Stimulated activated naive CD4-positive, alpha-beta T cell treated with Interleukin-2 at 50 U/mL for 16 hours (primary cell): ENCODE measurements at regions not wholly inside any gene's neighbourhood (a gene's known extent, or its start where the extent isn't known, plus 50 kb on each side); places are given as distances from the start of the nearest gene placed in this dataset.

Experiments
- DNase-seq: peaks from one replicate; lab custom pipeline; 2025; lab: John Stamatoyannopoulos, UW

GRCh38 chr1:232477728-232478127 is 152.2 kb downstream of the SIPA1L2 start:
- no peak for DNase-seq

GRCh38 chr1:232476538-232476950 is 153.4 kb downstream of the SIPA1L2 start:
- DNase-seq = no peak

DNA sequence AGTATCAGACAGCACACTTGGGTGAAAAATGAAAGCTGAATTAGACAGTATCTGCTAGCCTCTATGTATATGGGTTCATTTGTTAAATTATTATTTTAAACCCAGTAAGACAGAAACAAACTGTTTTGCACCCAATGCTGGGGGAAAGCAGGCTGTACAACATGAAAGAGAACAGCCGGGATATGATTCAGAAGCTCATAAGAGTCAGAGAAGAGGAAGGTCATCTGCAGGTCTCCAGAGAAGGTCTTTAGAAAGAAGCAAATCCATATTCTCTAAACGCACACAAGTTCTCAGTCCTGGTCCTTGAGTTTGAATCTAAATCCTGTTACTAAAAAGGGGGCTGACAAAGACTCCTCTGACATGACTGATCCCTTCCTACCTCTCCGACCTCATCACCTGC is 155.1 kb downstream of the SIPA1L2 start:
- DNase-seq = no peak

DNA sequence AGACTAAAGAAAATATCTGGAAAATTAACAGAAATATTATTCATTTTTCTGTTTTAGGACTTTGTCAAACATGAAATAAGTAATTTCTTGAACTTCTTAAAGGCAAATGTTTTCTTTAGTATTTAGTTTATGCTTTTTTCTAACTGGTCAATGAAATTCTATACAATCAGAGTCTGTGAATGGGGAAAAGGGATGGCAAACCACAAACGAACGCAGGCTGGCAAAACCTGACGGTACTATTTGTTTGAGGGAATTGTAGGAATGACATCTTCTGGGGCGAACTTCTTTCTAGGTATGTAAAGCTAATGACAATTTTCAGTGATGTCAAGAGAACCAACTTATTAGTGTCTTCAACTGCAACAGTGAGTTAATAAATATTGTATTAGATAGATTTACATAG is 156.0 kb downstream of the SIPA1L2 start:
- DNase-seq = no peak

DNA sequence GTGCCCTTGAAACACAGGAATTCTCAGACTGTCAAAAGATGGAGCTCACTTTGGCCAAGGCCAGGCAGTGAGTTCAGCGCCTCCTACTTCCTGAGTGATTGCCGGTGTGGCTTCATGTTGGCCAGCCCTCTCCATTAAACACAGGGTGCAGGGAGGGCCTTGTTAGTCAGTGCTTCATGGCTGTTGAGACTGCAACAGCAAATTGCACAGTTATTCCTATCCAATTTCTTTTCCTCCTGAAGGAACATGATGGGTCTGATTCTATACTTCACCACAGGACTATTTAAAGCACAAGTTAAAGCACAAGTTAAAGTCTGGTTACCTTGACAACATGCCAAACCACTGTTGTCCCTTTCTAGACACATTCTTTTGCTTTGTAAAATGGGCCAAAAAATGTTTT is 156.6 kb downstream of the SIPA1L2 start:
- no peak for DNase-seq

DNA sequence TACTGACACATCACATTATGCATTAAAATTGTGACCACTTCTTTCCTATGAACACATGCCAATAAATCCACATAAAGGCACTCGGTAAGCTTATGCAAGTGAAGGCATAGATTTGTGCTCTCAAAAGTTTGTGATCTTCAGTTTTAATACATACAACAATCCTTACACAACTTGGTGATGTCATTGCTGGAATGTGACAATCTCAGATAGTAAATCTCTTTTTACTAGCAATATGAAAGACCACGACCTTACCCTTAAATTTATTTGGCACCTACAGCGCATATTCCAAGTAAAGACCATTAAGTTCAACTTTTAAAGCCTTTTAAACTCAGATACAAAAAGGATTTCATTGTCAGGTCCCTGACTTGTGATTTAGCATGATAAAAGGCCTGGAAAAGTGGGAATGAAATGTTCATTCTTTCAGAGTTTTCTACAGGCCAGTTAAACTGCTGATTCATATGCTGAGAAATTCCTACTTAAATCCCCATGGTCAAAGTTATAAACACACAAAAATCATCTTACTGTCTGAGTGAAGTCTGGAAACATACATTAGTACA is 157.4 kb downstream of the SIPA1L2 start:
- no peak for DNase-seq

DNA sequence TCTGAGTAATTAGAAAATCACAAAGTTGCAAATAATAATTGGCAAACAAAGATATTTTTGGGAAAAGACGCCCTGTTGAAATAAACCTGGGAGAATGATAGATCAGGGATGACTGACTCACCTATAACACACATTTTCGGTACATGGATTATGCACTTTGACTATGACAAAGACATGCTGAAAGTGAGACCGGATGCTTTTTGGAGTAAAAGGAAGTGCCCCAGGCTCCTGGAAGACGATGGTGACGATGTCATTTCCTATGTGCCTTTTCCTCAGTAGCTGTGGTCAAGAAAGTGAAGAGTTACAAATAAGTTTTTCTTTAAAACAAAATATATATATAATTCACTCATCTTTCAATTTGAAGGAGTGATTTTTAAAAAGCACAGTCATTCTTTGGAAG is 158.7 kb downstream of the SIPA1L2 start:
- no peak for DNase-seq

DNA sequence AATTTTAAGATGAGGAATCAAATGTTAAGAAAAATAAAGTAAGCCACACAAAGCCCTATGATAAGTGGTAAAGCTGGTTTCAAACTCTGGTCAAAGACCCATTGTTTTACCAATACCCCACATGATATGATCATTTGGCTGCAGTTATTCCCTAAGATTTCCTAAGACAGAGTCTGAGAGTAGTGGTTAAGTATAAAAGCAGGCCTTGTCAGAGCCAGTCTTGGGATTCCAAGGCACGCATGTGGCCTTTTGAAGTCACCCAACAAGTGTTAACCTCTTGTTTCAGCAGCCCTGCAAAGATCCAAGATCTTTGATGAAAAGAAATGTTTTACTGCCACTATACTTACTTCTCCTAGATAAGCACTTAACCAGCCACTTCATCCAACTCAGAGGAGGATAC is 159.2 kb downstream of the SIPA1L2 start:
- no peak for DNase-seq

- no peak for DNase-seq
Observed at GRCh38 chr1:232468249-232468648, 161.7 kb downstream of the SIPA1L2 start.

- no peak for DNase-seq
Observed at GRCh38 chr1:232467073-232467760, 162.7 kb downstream of the SIPA1L2 start.

GRCh38 chr1:232464325-232464724 is 165.6 kb downstream of the SIPA1L2 start:
- DNase-seq = no peak

- DNase-seq = no peak
Observed at GRCh38 chr1:232463225-232463624, 166.7 kb downstream of the SIPA1L2 start.

DNA sequence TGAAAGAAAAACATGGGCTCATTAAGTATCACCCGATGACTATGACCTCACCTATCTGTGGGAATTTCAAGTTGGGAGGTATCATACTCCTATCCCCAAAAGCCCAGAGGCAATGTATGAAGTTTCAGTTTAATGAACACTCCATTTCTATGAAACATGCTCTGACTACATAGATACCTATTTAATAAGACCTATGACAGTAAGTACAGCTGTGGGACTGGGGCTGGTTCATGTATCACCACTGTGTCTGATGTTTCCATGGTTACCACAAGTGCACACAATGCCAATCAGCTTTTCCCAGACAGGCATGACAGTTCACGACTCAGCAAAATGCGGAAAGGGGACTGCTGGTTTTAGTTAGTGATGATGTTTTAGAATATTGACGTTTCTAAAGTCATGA is 167.7 kb downstream of the SIPA1L2 start:
- no peak for DNase-seq

- no peak for DNase-seq
Observed at GRCh38 chr1:232459826-232460225, 170.1 kb downstream of the SIPA1L2 start.

DNA sequence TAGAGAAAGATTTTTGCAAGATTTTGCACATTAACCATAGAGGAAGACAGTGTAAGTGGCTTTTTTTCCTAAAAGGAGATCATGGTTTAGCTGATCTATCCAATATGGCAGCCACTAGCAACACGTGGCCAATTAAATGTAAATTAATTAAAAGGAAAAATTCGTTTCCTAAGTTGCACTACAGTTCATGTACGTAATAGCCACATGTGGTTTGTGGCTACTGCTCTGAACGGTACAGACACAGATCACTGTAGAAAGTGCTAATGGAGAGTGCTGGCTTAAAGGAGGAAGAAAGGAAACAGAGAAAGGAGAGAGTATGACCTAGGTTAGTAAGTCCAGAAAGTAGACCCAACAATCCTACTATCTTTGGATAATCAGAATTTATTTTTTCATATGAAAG is 170.8 kb downstream of the SIPA1L2 start:
- DNase-seq = no peak

GRCh38 chr1:232457595-232457994 is 172.3 kb downstream of the SIPA1L2 start:
- peak; percentile 11 for DNase-seq

DNA sequence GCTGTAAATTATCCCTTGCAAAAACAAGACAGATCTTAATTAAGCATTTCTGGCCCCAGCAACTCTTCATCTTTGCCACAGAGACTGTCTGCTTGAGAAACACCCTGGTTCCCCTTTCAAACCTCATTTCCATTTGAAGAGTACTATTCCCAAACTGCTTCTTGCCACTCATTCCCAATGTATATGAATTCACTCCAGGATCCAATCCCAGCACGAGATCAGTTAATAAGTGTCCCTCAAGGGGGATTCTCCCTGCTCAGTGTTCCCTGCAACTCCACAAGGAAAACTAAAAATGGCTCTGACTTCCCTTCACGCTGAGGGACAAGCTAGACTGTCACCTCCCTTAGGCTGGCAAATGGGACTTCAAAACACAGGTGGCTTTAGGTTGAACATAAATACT is 173.2 kb downstream of the SIPA1L2 start:
- DNase-seq = no peak

- DNase-seq = no peak
Observed at GRCh38 chr1:232454227-232454886, 175.6 kb downstream of the SIPA1L2 start.

- no peak for DNase-seq
Observed at GRCh38 chr1:232452736-232453440, 177.0 kb downstream of the SIPA1L2 start.

GRCh38 chr1:232452117-232452516 is 177.8 kb downstream of the SIPA1L2 start:
- no peak for DNase-seq

DNA sequence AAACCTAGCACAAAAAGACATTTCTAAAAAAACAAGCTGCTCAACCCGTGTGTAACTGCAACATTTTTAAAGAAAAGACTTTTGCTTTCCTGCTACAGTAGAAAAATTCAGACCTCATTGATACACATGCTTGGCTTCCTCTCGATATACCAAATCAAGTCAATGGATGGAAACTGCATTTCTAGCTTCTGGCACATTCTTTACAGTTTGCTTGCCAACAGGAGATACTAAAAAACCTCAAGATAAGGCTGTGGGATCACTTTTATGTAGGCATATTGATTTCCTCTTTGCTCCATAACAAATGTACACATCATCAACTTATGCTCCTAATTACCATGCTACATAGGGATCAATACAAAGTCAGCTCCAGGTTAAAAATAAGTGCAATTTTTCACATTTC is 178.4 kb downstream of the SIPA1L2 start:
- DNase-seq = no peak

DNA sequence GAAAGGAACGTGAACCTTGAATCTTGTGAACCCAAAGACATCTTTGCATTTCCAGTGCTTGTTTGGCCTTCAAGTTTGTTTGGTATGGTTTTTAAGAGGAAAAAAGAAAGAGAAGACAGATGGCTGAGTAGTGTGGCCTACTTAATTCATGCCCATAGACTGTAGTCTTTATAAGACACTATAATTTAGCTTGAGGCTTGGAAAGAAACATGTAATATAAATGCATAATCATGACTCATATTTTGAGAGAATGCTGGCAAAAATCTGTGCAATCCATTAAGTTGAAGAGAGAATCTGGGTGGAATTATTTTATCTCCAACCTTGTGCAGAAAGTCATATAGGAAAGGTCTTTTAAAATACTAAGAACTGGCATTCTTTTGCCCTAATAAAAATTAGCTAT is 179.3 kb downstream of the SIPA1L2 start:
- no peak for DNase-seq

GRCh38 chr1:232447125-232447524 is 182.8 kb downstream of the SIPA1L2 start:
- no peak for DNase-seq
